ENCODE measurements at regions not wholly inside any gene's neighbourhood (a gene's known extent, or its start where the extent isn't known, plus 50 kb on each side); places are given as distances from the start of the nearest gene placed in this dataset.

DNA sequence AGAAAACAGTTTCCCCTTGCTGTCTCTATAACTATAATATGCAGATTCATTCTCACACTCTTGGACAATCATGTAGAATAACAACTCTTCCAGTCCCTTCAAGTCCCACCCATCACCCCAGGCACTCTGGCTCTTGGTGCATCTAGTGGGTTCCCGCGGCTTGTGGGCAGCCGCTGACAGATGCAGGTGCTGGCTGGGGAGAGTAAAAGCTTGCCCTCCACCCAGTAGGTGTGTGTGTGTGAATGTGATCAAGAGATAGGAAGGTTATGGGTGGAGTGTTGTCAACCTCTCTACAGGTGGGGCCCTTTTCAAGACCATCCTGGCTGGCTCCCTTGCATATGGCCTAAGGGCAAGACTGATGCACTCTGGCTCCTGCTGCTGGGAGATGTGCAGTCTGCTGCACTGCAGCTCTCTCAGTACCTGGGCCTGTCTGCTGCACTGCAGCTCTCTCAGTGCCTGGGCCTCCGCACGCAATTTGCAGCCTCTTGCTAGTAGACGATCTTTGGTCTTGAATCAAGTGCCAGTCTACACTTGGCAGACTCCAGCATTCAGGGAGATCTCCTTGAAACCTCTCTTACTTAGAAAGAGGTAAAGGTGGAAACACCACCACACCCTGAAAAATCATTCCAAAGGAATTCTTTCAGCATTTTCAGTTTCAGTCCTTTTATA, 189.7 kb upstream of the GDNF start:
- no peak for DNase-seq (ENCODE audit: low spot score)

- no peak for DNase-seq (ENCODE audit: low spot score)
Observed at GRCh38 chr5:38023799-38024198, 184.0 kb upstream of the GDNF start.

DNA sequence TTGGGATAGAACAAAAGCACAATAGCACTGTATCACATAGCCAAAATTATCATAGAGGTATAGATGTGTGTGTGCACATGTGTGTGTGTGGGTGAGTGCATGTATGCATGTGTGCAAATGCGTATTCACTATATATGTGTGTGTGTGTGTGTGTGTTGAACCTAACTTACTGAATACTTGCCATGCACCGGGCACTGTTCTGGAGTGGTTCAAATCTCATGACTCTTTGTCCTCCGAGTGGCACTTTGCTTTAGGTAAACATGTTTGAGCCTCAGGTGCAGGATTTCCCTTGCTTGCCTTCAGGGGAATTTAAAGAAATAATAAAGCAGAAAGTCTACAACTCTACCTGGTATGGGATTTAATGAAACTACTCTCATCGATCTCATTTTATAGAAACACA, 183.5 kb upstream of the GDNF start:
- no peak for DNase-seq (ENCODE audit: low spot score)

DNA sequence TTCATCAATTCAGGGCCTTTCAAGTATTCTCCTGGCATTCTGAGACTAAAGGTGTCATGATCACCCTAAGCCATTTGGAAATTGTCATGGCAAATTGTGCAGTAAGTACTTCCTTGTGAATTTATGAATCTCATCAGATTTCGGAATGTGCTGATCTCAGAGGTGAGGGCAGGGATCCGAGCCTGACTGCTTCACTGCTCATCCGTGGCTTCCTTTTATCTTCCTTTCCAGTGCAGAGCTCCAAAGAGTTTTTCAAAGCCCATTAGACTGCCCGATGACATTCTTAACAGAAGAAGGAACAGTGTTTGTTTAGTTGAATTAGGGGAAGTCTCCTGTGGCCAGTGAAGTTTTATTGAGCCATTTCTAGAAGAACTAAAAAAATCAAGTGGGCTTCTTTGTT, 182.8 kb upstream of the GDNF start:
- no peak for DNase-seq (ENCODE audit: low spot score)

- no peak for DNase-seq (ENCODE audit: low spot score)
Observed at GRCh38 chr5:38018016-38018415, 178.2 kb upstream of the GDNF start.

DNA sequence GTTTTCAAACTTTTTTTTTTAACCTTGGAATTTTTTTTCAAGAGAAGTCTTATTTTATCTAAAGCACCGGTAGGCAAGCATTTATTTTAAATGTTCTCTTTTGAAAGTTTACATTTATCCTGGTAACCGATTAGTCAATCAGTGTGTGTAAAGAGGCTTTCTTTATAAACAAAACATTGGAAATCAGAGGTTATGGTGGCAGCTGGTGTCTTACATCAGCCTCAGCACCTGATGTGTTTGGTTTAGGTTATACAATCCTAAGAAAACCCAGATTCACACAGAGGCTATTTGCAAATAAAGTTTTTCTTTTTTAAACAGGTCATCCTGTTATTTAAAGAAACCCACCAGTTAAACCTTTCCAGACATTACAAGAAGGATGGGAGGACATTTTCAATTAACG, 173.3 kb upstream of the GDNF start:
- DNase-seq (ENCODE audit: low spot score) = no peak

GRCh38 chr5:38011668-38012188, 171.9 kb upstream of the GDNF start:
- no peak for DNase-seq (ENCODE audit: low spot score)

GRCh38 chr5:38009749-38010358, 170.0 kb upstream of the GDNF start:
- DNase-seq (ENCODE audit: low spot score) = no peak

- DNase-seq (ENCODE audit: low spot score) = no peak
Observed at GRCh38 chr5:38008198-38008597, 168.4 kb upstream of the GDNF start.

- DNase-seq (ENCODE audit: low spot score) = no peak
Observed at GRCh38 chr5:37999593-37999992, 159.8 kb upstream of the GDNF start.

DNA sequence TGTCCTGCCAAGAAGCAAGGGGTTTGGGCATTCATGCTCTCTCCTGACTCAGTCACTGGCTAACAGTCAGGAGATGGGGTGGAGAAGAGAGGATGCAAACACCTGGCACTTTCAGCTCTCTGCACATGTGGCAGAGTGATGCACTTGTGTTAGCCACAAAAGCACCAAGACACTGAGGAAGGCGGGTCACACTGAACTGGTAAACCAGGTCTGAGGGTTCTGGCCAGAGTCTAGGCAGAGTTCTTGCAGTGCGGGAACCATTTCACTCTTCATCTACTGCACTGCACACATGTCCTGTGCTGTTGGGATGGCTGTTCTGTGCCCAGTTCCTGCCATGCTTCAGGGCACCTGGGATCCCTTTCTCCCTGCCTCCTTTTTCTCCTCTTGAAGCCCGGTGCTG, 157.1 kb upstream of the GDNF start:
- no peak for DNase-seq (ENCODE audit: low spot score)

- DNase-seq (ENCODE audit: low spot score) = no peak
Observed at GRCh38 chr5:37994729-37995128, 154.9 kb upstream of the GDNF start.

GRCh38 chr5:37991301-37992299, 151.8 kb upstream of the GDNF start:
- DNase-seq (ENCODE audit: low spot score) = no peak

DNA sequence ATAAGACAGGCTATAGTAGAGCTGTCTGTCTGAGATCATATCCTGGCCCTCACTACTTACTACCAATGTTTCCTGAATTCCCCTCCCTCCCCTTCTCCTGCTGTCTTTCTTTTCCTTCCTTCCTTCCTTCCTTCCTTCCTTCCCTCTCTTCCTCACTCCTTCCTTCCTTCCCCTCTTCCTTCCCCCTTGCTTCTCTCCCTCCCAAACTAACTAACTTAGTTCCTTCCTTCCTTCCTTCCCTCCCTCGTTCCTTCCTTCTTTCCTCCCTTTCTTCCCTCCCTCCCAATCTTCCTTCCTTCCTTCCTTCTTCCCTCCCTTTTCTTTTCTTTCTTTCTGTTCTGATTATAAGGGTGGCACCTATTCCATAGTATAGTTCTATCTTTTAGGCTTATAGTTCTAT, 150.0 kb upstream of the GDNF start:
- no peak for DNase-seq (ENCODE audit: low spot score)

DNA sequence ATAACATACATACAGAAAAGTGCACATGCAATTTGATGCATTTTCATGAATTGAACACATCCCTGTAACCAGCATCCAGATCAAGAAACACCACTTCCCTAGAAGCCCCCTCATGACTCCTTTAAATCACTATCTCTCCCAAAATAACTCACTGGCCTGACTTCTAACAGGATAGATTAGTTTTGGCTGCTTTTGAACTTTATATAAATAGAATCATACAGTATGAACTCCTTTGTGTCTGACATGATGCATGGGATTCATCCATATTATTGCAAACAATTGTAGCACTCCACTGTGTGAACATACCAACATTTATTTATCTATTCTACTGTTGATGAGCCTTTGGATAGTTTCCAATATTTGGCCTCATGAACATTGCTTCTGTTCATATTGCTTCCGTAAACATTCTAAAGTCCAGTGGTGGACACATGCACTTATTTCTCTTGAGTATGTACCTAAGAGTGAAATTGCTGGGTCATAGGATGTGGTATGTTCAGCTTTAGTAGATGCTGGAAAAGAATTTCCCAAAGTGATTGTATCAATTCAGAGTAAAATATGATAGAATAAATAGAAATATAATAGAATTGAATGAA, 148.7 kb upstream of the GDNF start:
- no peak for DNase-seq (ENCODE audit: low spot score)

DNA sequence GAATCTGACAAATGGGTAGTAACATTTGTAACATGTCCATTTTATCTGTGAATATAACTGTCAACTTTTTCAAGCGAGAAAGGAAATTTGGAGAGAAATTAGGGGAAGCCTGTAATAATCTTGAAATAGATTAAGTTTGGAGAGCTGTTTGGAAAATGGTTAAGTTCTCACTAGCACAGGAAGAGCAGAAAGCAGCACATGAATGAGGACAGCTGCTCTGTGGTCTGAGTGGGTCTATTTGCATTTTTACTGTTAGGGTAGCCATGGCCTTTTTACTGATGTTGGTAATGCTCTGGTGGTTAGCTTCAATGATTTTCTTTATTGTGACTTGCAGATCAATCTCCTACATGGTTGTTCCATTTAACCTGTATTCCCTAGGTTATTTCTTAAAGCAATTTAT, 144.5 kb upstream of the GDNF start:
- DNase-seq (ENCODE audit: low spot score) = no peak

DNA sequence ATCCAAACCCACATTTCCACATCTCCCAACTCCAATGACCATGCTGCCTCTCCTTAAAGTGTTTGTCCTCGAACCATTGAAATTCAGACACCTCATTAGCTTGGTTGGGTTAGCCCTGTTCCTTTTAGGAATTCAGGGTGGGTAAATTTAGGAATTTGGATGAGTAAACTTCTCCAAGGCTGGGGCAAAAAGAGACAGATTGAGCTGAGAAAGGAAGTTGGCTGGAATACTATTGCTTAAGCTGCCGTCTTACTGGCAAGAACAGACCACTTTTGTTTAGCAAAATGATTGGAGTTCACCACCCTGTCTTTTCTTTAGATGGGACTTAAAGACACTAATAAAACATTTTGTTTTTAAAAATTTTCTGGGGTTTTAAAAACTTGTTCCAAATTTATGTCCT, 143.6 kb upstream of the GDNF start:
- DNase-seq (ENCODE audit: low spot score) = no peak

- no peak for DNase-seq (ENCODE audit: low spot score)
Observed at GRCh38 chr5:37979559-37979958, 139.7 kb upstream of the GDNF start.

DNA sequence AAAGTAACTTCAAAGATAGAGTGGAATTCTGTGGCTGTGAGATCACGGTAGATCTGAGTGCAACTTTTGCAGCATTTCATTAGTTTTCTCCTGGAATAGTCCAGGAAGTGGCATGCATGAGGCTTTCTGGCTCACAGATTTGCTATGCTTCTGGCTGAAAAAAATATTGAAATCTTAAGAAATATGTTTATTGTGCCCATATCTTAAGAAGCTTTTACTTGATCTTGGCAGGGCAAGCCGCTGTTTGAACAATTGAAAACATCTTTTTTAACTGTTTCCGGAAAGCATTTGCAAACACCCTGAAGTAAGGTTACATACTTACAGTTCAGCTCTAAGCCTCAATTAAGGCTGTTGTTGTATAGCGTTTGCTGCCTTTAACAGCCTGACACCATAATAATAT, 135.7 kb upstream of the GDNF start:
- no peak for DNase-seq (ENCODE audit: low spot score)

DNA sequence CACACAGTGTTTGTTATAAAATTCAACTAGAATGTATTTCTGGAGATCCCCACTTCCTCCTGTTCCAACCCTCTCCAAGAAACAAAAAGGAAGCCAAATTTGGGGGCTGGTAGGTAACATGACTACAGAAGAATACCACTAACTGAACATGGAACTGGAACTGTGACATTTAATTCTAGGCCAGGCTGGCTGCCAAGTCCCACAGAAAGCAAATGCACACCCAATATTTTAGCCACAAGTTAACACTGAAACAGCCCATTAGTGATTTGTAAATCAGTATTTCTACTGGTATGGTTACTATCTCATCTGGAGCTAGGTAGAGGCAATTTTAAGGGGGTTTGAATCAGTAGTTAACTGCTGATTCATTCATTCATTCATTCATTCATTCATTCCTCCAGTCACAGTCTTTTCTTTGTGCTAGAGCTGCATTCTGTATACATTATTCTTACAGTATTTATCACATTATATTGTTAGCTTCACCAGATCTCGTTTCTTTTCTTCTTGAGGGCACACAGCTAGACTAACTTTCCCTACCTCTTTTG, 131.7 kb upstream of the GDNF start:
- DNase-seq (ENCODE audit: low spot score) = no peak

GRCh38 chr5:37966871-37967270, 127.0 kb upstream of the GDNF start:
- no peak for DNase-seq (ENCODE audit: low spot score)

DNA sequence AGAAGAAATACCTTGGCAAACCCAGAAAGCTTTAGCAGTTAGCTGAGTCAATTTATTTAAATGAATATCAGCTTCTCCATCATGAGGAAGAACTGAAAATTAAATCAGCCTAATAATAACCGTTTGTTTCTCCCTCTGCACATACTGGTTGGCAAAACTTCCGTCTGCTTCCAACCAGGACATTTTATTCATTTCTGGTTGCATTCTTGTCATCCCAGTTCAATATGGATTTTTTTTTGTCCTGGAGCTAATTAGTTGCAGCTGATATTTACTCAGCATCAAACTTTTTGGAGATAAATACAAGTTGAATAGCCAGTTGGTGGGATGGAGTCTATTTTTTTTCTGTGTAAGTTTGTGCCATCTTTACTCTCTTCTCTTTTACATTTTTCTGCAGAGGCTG, 126.5 kb upstream of the GDNF start:
- no peak for DNase-seq (ENCODE audit: low spot score)
